Caco-2 (cell line): ENCODE measurements at regions not wholly inside any gene's neighbourhood (a gene's known extent, or its start where the extent isn't known, plus 50 kb on each side); places are given as distances from the start of the nearest gene placed in this dataset.

Source experiments
- BruUV-seq: library from RNA; stranded (reverse); fragments of 400-500 nt; replicated peaks from 2 replicates; lab custom pipeline; 2021; lab: Mats Ljungman, UMichigan
- CTCF ChIA-PET: fragments of 300-600 bp; sonication (Branson Sonifier 250); formaldehyde crosslinking; loops from one replicate; lab custom pipeline; 2022; ENCODE audit warnings: antibody characterized with exemption; lab: Charles Lee
- POLR2A ChIA-PET: fragments of 300-600 bp; sonication (Branson Sonifier 250); formaldehyde crosslinking; loops from one replicate; lab custom pipeline; 2022; ENCODE audit warnings: antibody characterized with exemption; lab: Charles Lee
- DNase-seq, 2 experiments: peaks; one replicate each; pipeline versions ENCODE4 v3.0.0 to v3.0.0-alpha.2; 2020 to 2022
- H3K27me3 ChIP-seq: replicated peaks from 2 replicates; pipeline ENCODE4 v1.6.0; 2011; ENCODE audit warnings: low read length; ENCODE audit not compliant: control insufficient read depth, insufficient read depth
- H3K36me3 ChIP-seq: 2 replicates; pipeline ENCODE4 v1.5.1; 2011; ENCODE audit warnings: low read length; ENCODE audit not compliant: control insufficient read depth, insufficient read depth
- H3K4me1 ChIP-seq: fragments of 250-450 bp; sonication (Bioruptor Pico); 2 replicates; pipeline ENCODE4 v1.5.1; 2020; ENCODE audit warnings: mild to moderate bottlenecking
- H3K4me3 ChIP-seq: 2 replicates; pipeline ENCODE4 v1.5.1; 2011; ENCODE audit warnings: low read depth, mild to moderate bottlenecking, control low read depth, low read length
- H3K9me3 ChIP-seq: fragments of 250-450 bp; sonication (Bioruptor Pico); 2 replicates; pipeline ENCODE4 v1.5.1; 2020; ENCODE audit warnings: mild to moderate bottlenecking, moderate library complexity
- H3K27ac Mint-ChIP-seq: one replicate; pipeline ENCODE4 v1.8.0; 2022; ENCODE audit warnings: mixed read lengths; ENCODE audit not compliant: unreplicated experiment
- H3K27me3 Mint-ChIP-seq: one replicate; pipeline ENCODE4 v1.8.0; 2022; ENCODE audit warnings: mixed read lengths; ENCODE audit not compliant: insufficient read depth, unreplicated experiment
- H3K36me3 Mint-ChIP-seq: one replicate; pipeline ENCODE4 v1.8.0; 2022; ENCODE audit warnings: mild to moderate bottlenecking, mixed read lengths; ENCODE audit not compliant: insufficient read depth, unreplicated experiment
- H3K4me1 Mint-ChIP-seq: one replicate; pipeline ENCODE4 v1.8.0; 2022; ENCODE audit warnings: low read depth, mixed read lengths; ENCODE audit not compliant: unreplicated experiment
- H3K4me3 Mint-ChIP-seq: one replicate; pipeline ENCODE4 v1.8.0; 2022; ENCODE audit warnings: mild to moderate bottlenecking, moderate library complexity, mixed read lengths; ENCODE audit not compliant: unreplicated experiment
- H3K9me3 Mint-ChIP-seq: one replicate; pipeline ENCODE4 v1.8.0; 2022; ENCODE audit warnings: mixed read lengths; ENCODE audit not compliant: unreplicated experiment
- CTCF ChIP-seq, 2 experiments: fragments of 200-600 bp in 1 of 2; IDR thresholded peaks; 1 replicate in 1 of 2; 2 replicates in 1 of 2; pipeline versions ENCODE4 v1.5.1 to v1.8.0; 2011 to 2022; ENCODE audit warnings: antibody characterized with exemption in 1 of 2, control low read depth in 1 of 2, inconsistent platforms in 1 of 2, low read depth in 1 of 2, low read length in 1 of 2, mild to moderate bottlenecking in 1 of 2, moderate library complexity in 1 of 2; ENCODE audit not compliant: insufficient read depth in 1 of 2, severe bottlenecking in 1 of 2, unreplicated experiment in 1 of 2
- intact Hi-C: fragments of 100-400 bp; cut with micrococcal nuclease; formaldehyde crosslinking; loops from one replicate; pipeline ENCODE4 v1.10.0; 2022; ENCODE audit not compliant: unreplicated experiment

GRCh38 chr17:77344038-77344437 is 203.3 kb downstream of the SEC14L1 start:
- no peaks in the 10 kb centered on the region for H3K4me1 Mint-ChIP-seq
- DNase-seq: no peak
- no peaks in the 10 kb centered on the region for H3K9me3 Mint-ChIP-seq
- BruUV-seq: TSS peak; percentile 25
- ChIA-PET POLR2A (no interaction called here), CTCF (no interaction called here)
- TF ChIP-seq CTCF (IDR thresholded peaks at IDR 0.05; ENCODE audit: insufficient read depth in 1 of 2, low read depth in 1 of 2, low read length in 1 of 2, severe bottlenecking in 1 of 2, unreplicated experiment in 1 of 2): no peak
- H3K36me3 ChIP-seq: no peaks in the 10 kb centered on the region
- H3K4me3 ChIP-seq: no peak overlapping the region
- H3K36me3 Mint-ChIP-seq: peaks cover 14% of the 10 kb centered on the region
- intact Hi-C loops: no loop called here
- no peak overlapping the region for H3K4me3 Mint-ChIP-seq
- no peaks in the 10 kb centered on the region for H3K4me1 ChIP-seq
- H3K27me3 Mint-ChIP-seq: no peaks in the 10 kb centered on the region
- H3K9me3 ChIP-seq: no peaks in the 10 kb centered on the region
- H3K27ac Mint-ChIP-seq: no peak overlapping the region
- no peaks in the 10 kb centered on the region for H3K27me3 ChIP-seq

- DNase-seq: no peak
- Histone ChIP-seq H3K36me3 (no peaks in the 10 kb centered on the region; the same call in 1 of the 2 replicates), H3K27me3 (no peaks in the 10 kb centered on the region), H3K4me1 (no peaks in the 10 kb centered on the region), H3K9me3 (no peaks in the 10 kb centered on the region), H3K4me3 (no peak overlapping the region)
- H3K27ac Mint-ChIP-seq: no peak overlapping the region
- no peaks in the 10 kb centered on the region for H3K4me1 Mint-ChIP-seq
- TSS peak; percentile 15 for BruUV-seq
- TF ChIP-seq CTCF (IDR thresholded peaks at IDR 0.05; ENCODE audit: insufficient read depth in 1 of 2, low read depth in 1 of 2, low read length in 1 of 2, severe bottlenecking in 1 of 2, unreplicated experiment in 1 of 2): no peak
- CTCF ChIA-PET: no interaction called here
- H3K4me3 Mint-ChIP-seq: no peak overlapping the region
- H3K36me3 Mint-ChIP-seq: peaks cover 13% of the 10 kb centered on the region
- POLR2A ChIA-PET: no interaction called here
- no peaks in the 10 kb centered on the region for H3K27me3 Mint-ChIP-seq
- intact Hi-C loops: no loop called here
- no peaks in the 10 kb centered on the region for H3K9me3 Mint-ChIP-seq
Measured at GRCh38 chr17:77345260-77345910, 204.6 kb downstream of the SEC14L1 start.

GRCh38 chr17:77346765-77347164 is 206.0 kb downstream of the SEC14L1 start:
- POLR2A ChIA-PET: no interaction called here
- Histone ChIP-seq H3K36me3 (no peaks in the 10 kb centered on the region; the same call in 1 of the 2 replicates), H3K9me3 (no peaks in the 10 kb centered on the region), H3K4me3 (no peak overlapping the region), H3K27me3 (no peaks in the 10 kb centered on the region), H3K4me1 (no peaks in the 10 kb centered on the region)
- no peak for DNase-seq
- Mint-ChIP-seq H3K36me3 (peaks cover 17% of the 10 kb centered on the region), H3K4me3 (no peak overlapping the region), H3K9me3 (no peaks in the 10 kb centered on the region), H3K27ac (no peak overlapping the region), H3K4me1 (no peaks in the 10 kb centered on the region), H3K27me3 (no peaks in the 10 kb centered on the region)
- CTCF ChIA-PET: no interaction called here
- BruUV-seq: no TSS peak
- TF ChIP-seq CTCF (IDR thresholded peaks at IDR 0.05; ENCODE audit: insufficient read depth in 1 of 2, low read depth in 1 of 2, low read length in 1 of 2, severe bottlenecking in 1 of 2, unreplicated experiment in 1 of 2): no peak
- intact Hi-C loops: no loop called here
